GM21423 (cell line): ENCODE measurements at regions not wholly inside any gene's neighbourhood (a gene's known extent, or its start where the extent isn't known, plus 50 kb on each side); places are given as distances from the start of the nearest gene placed in this dataset.

Experiments
- ATAC-seq: cut with Tn5 transposase; IDR thresholded peaks from one replicate; pipeline ENCODE4 v1.9.1; 2021; ENCODE audit warnings: mild to moderate bottlenecking, moderate library complexity; ENCODE audit not compliant: unreplicated experiment

GRCh38 chr20:6882561-6883291 is 115.2 kb downstream of the BMP2 start:
- ATAC-seq = no peak

- no peak for ATAC-seq
Observed at GRCh38 chr20:6884114-6884513, 116.6 kb downstream of the BMP2 start.

GRCh38 chr20:6886065-6886729 is 118.7 kb downstream of the BMP2 start:
- no peak for ATAC-seq

- ATAC-seq = no peak
Observed at GRCh38 chr20:6887966-6888365, 120.5 kb downstream of the BMP2 start.

- ATAC-seq = no peak
Observed at GRCh38 chr20:6888736-6889395, 121.4 kb downstream of the BMP2 start.

- no peak for ATAC-seq
Observed at GRCh38 chr20:6892724-6893123, 125.2 kb downstream of the BMP2 start.

- no peak for ATAC-seq
Observed at GRCh38 chr20:6898928-6899327, 131.4 kb downstream of the BMP2 start.

GRCh38 chr20:6906871-6907270 is 139.4 kb downstream of the BMP2 start:
- no peak for ATAC-seq

- ATAC-seq = no peak
Observed at GRCh38 chr20:6908673-6909072, 141.2 kb downstream of the BMP2 start.

GRCh38 chr20:6909608-6910007 is 142.1 kb downstream of the BMP2 start:
- ATAC-seq = no peak

- no peak for ATAC-seq
Observed at GRCh38 chr20:6914986-6915385, 147.5 kb downstream of the BMP2 start.

- no peak for ATAC-seq
Observed at GRCh38 chr20:6916938-6917337, 149.5 kb downstream of the BMP2 start.

- ATAC-seq = no peak
Observed at GRCh38 chr20:6919792-6920468, 152.4 kb downstream of the BMP2 start.

GRCh38 chr20:6920991-6921613 is 153.6 kb downstream of the BMP2 start:
- ATAC-seq = no peak

- no peak for ATAC-seq
Observed at GRCh38 chr20:6921717-6922386, 154.4 kb downstream of the BMP2 start.

GRCh38 chr20:6924681-6925080 is 157.2 kb downstream of the BMP2 start:
- ATAC-seq = no peak

- ATAC-seq = no peak
Observed at GRCh38 chr20:6925744-6926278, 158.3 kb downstream of the BMP2 start.

- no peak for ATAC-seq
Observed at GRCh38 chr20:6940048-6940447, 172.6 kb downstream of the BMP2 start.

- no peak for ATAC-seq
Observed at GRCh38 chr20:6940876-6941275, 173.4 kb downstream of the BMP2 start.

- no peak for ATAC-seq
Observed at GRCh38 chr20:6941571-6941970, 174.1 kb downstream of the BMP2 start.
